Hepatocyte (in vitro differentiated cells): ENCODE measurements at regions not wholly inside any gene's neighbourhood (a gene's known extent, or its start where the extent isn't known, plus 50 kb on each side); places are given as distances from the start of the nearest gene placed in this dataset.

Experiments
- DNase-seq: peaks from one replicate; pipeline ENCODE4 v3.0.0-alpha.2; 2016; ENCODE audit warnings: low spot score
- H2AFZ ChIP-seq: fragments of 200-600 bp; sonication (generic); 2 replicates; pipeline ENCODE4 v1.6.0; 2016; ENCODE audit warnings: antibody characterized with exemption, mild to moderate bottlenecking
- H3K27ac ChIP-seq: fragments of 200-600 bp; sonication (generic); 2 replicates; pipeline ENCODE4 v1.5.1; 2016; ENCODE audit warnings: mild to moderate bottlenecking
- H3K27me3 ChIP-seq: fragments of 200-600 bp; sonication (generic); 2 replicates; pipeline ENCODE4 v1.6.1; 2016
- H3K36me3 ChIP-seq: fragments of 200-600 bp; sonication (generic); replicated peaks from 2 replicates; pipeline ENCODE4 v1.5.1; 2016; ENCODE audit warnings: low read depth; ENCODE audit not compliant: insufficient read depth
- H3K4me1 ChIP-seq: fragments of 200-600 bp; sonication (generic); 2 replicates; pipeline ENCODE4 v1.5.1; 2016; ENCODE audit warnings: mild to moderate bottlenecking, moderate library complexity; ENCODE audit not compliant: insufficient read depth
- H3K4me2 ChIP-seq: fragments of 200-600 bp; sonication (generic); 2 replicates; pipeline ENCODE4 v1.6.0; 2016
- H3K4me3 ChIP-seq: fragments of 200-600 bp; sonication (generic); 2 replicates; pipeline ENCODE4 v1.5.1; 2016; ENCODE audit warnings: mild to moderate bottlenecking
- H3K79me2 ChIP-seq: fragments of 200-600 bp; sonication (generic); 2 replicates; pipeline ENCODE4 v1.6.0; 2017; ENCODE audit warnings: mild to moderate bottlenecking
- H3K9me2 ChIP-seq: fragments of 200-600 bp; sonication (generic); replicated peaks from 2 replicates; pipeline ENCODE4 v1.6.0; 2017; ENCODE audit warnings: mild to moderate bottlenecking; ENCODE audit not compliant: insufficient read depth
- H3K9me3 ChIP-seq: fragments of 200-600 bp; sonication (generic); 2 replicates; pipeline ENCODE4 v1.5.1; 2016; ENCODE audit warnings: low read depth, mild to moderate bottlenecking
- H4K20me1 ChIP-seq: fragments of 200-600 bp; sonication (generic); 2 replicates; pipeline ENCODE4 v1.6.0; 2016; ENCODE audit warnings: mild to moderate bottlenecking; ENCODE audit not compliant: insufficient read depth, poor library complexity, severe bottlenecking
- EZH2 ChIP-seq: fragments of 200-600 bp; sonication (generic); IDR thresholded peaks from 2 replicates; pipeline ENCODE4 v1.6.1; 2016; ENCODE audit warnings: antibody characterized with exemption, mild to moderate bottlenecking, borderline replicate concordance
- EZH2phosphoT487 ChIP-seq: fragments of 200-600 bp; sonication (generic); IDR thresholded peaks from one replicate; pipeline ENCODE4 v1.6.1; 2018; ENCODE audit warnings: antibody characterized with exemption, mild to moderate bottlenecking, low read depth, moderate library complexity; ENCODE audit not compliant: unreplicated experiment, severe bottlenecking
- WGBS: methylation state at CpG from one replicate; pipeline ENCODE4 v1.1.6; 2016; ENCODE audit warnings: low lambda C conversion rate; ENCODE audit errors: missing lambda C conversion rate; 5-methylcytosine and 5-hydroxymethylcytosine counted together
- TF ChIP-seq, protein P1 (sequence below): fragments of 200-600 bp; sonication (generic); IDR thresholded peaks from 2 replicates; pipeline ENCODE4 v1.5.1; 2016; ENCODE audit warnings: antibody characterized with exemption, mild to moderate bottlenecking; ENCODE audit not compliant: poor library complexity

DNA sequence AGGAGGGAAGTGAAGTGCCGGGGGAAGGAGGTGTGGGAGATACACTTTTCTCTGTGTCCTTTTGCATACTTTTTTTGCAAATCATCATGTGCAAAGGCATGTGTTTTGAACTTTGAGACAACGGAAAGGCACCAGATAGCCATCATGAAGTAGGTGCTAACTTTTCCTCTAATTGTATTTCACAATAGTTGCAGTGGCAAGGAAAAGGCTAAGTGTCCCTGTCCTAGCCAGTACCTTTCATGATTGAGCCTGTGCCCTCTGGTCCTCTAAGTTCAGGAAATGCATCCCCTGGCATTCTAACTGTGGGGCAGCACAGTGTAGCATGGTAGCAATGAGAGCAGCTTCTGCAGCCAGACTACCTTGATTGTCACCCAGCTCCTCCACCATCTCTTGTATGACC lies 186.2 kb downstream of the ADSS2 start:
- 90% methylated on average over 2 of the region's 2 CpGs for WGBS

DNA sequence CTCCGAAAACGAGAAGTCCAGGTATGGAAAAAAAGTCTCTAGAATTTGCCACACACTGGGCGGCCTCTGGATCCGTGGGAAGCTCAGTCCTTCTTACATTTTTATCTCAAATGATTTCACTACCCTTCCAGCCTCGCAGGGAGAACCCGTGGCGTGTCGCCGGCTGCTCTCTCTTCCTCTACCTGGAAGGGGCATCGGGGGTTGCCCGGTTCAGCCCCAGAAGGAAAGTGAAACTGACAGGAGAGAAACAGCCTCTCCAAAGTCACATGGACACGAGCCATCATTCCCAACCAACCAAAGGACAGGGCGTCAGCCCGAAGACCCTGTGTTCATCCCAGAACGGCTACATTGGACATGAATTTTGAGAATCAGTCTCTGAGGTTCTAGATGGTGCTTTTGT lies 182.5 kb downstream of the ADSS2 start:
- H3K9me2 ChIP-seq: no peaks in the 10 kb centered on the region
- H3K9me3 ChIP-seq: no peaks in the 10 kb centered on the region
- WGBS: 93% methylated on average over 15 of the region's 15 CpGs
- H3K36me3 ChIP-seq: no peaks in the 10 kb centered on the region
- H3K4me3 ChIP-seq: no peak overlapping the region
- H2AFZ ChIP-seq: no peak overlapping the region
- no peak for DNase-seq
- H3K27ac ChIP-seq: no peak overlapping the region
- H4K20me1 ChIP-seq: no peaks in the 10 kb centered on the region
- H3K27me3 ChIP-seq: no peaks in the 10 kb centered on the region
- H3K4me1 ChIP-seq: no peaks in the 10 kb centered on the region
- H3K4me2 ChIP-seq: no peak overlapping the region
- no peaks in the 10 kb centered on the region for H3K79me2 ChIP-seq
- TF ChIP-seq EZH2: no peak
- TF ChIP-seq, protein P1, sequence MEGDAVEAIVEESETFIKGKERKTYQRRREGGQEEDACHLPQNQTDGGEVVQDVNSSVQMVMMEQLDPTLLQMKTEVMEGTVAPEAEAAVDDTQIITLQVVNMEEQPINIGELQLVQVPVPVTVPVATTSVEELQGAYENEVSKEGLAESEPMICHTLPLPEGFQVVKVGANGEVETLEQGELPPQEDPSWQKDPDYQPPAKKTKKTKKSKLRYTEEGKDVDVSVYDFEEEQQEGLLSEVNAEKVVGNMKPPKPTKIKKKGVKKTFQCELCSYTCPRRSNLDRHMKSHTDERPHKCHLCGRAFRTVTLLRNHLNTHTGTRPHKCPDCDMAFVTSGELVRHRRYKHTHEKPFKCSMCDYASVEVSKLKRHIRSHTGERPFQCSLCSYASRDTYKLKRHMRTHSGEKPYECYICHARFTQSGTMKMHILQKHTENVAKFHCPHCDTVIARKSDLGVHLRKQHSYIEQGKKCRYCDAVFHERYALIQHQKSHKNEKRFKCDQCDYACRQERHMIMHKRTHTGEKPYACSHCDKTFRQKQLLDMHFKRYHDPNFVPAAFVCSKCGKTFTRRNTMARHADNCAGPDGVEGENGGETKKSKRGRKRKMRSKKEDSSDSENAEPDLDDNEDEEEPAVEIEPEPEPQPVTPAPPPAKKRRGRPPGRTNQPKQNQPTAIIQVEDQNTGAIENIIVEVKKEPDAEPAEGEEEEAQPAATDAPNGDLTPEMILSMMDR: no peak
- TF ChIP-seq EZH2phosphoT487: no peak

More for the DNA sequence above, 186.2 kb downstream of the ADSS2 start:
- no peak overlapping the region for H2AFZ ChIP-seq
- H3K27ac ChIP-seq: no peak overlapping the region
- no peaks in the 10 kb centered on the region for H3K79me2 ChIP-seq
- H3K4me3 ChIP-seq: no peak overlapping the region
- H3K9me2 ChIP-seq: no peaks in the 10 kb centered on the region
- no peak overlapping the region for H3K4me2 ChIP-seq
- no peaks in the 10 kb centered on the region for H3K9me3 ChIP-seq
- no peaks in the 10 kb centered on the region for H4K20me1 ChIP-seq
- H3K4me1 ChIP-seq: no peaks in the 10 kb centered on the region
- no peak for TF ChIP-seq EZH2
- no peak for TF ChIP-seq EZH2phosphoT487
- TF ChIP-seq, protein P1: no peak
- H3K27me3 ChIP-seq: peaks cover 3% of the 10 kb centered on the region
- H3K36me3 ChIP-seq: no peaks in the 10 kb centered on the region
- DNase-seq: no peak

DNA sequence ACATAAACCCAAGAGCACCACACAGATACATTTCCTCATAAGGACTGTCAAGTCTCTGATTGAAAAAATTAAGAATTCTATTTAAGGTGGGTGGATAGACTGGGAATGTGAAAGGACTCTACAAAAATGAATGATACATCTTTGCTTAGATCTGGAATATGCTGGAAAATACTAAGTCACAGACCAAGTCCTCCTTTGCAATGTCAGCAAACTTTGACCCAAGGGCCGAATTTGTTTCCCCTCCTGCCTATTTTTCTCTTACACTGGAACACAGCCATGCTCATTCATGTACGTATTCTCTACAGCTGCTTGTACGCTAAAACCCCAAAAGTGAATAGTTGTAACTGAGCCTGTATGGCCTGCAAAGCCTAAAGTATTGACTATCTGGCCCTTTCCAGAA lies 180.7 kb downstream of the ADSS2 start:
- Histone ChIP-seq H3K4me2 (no peak overlapping the region), H3K79me2 (no peaks in the 10 kb centered on the region), H2AFZ (no peak overlapping the region), H3K27ac (no peak overlapping the region), H3K4me1 (no peaks in the 10 kb centered on the region), H3K9me2 (no peaks in the 10 kb centered on the region), H3K4me3 (no peak overlapping the region), H3K27me3 (no peaks in the 10 kb centered on the region), H4K20me1 (no peaks in the 10 kb centered on the region), H3K36me3 (no peaks in the 10 kb centered on the region), H3K9me3 (no peaks in the 10 kb centered on the region)
- TF ChIP-seq, protein P1: no peak
- TF ChIP-seq EZH2 (no peak), EZH2phosphoT487 (no peak)
- 97% methylated on average over 3 of the region's 3 CpGs for WGBS
- DNase-seq: no peak

DNA sequence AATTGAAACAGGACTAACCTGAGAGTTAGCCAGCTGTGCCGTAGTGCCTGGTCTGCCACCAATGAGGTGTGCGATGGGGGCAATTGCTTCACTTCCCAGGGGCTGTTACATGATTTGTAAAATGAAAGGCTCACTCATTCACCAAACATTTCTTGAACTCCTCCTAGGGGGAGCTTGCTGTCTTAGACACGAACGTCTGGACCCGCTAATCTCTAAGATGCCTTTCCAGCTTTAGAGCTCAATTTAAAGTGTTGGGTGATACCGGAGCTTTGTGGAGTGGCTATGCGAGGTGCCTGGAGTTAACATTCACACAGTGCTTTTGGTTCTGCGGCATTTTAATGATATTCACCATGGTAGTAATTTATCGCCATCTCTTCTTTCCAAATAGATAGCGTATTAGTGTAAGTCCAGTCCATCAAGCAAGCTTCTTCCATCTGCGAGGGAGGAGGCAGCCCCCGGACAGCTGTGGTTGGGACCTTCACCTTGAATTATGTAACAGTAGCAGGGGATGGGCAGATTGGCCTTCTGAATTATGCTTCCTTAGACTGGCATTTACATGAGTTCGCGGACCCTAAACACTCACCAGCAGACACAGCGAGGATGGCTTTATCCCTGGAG lies 179.9 kb downstream of the ADSS2 start:
- no peaks in the 10 kb centered on the region for H3K27me3 ChIP-seq
- H3K36me3 ChIP-seq: no peaks in the 10 kb centered on the region
- DNase-seq: no peak
- H3K9me3 ChIP-seq: no peaks in the 10 kb centered on the region
- TF ChIP-seq EZH2: no peak
- TF ChIP-seq, protein P1: no peak
- TF ChIP-seq EZH2phosphoT487: no peak
- H3K4me2 ChIP-seq: no peak overlapping the region
- no peak overlapping the region for H2AFZ ChIP-seq
- H3K79me2 ChIP-seq: no peaks in the 10 kb centered on the region
- H3K27ac ChIP-seq: no peak overlapping the region
- H4K20me1 ChIP-seq: no peaks in the 10 kb centered on the region
- WGBS: 87% methylated on average over 15 of the region's 15 CpGs
- H3K4me3 ChIP-seq: no peak overlapping the region
- H3K9me2 ChIP-seq: no peaks in the 10 kb centered on the region
- no peaks in the 10 kb centered on the region for H3K4me1 ChIP-seq
